Astrocyte of the hippocampus (primary cell): ENCODE measurements at regions not wholly inside any gene's neighbourhood (a gene's known extent, or its start where the extent isn't known, plus 50 kb on each side); places are given as distances from the start of the nearest gene placed in this dataset.
"Not testable (repeated sequence)": the region's sequence is repeated elsewhere in the genome, so short reads cannot be mapped to it uniquely, and the experiment has no call there.

Experiments used
- DNase-seq: peaks from one replicate; pipeline ENCODE4 v3.0.0; 2011; ENCODE audit warnings: low read depth, low spot score

- DNase-seq, result no peak
Observed at GRCh38 chr4:137394018-137394417, 138.3 kb downstream of the PCDH18 start.

- peak; percentile 28 for DNase-seq
Observed at GRCh38 chr4:137393044-137393443, 139.2 kb downstream of the PCDH18 start.

GRCh38 chr4:137390707-137391106 lies 141.6 kb downstream of the PCDH18 start:
- no peak for DNase-seq

GRCh38 chr4:137389911-137390520 lies 142.3 kb downstream of the PCDH18 start:
- no peak for DNase-seq

GRCh38 chr4:137387924-137388323 lies 144.4 kb downstream of the PCDH18 start:
- DNase-seq, result peak; percentile 32

GRCh38 chr4:137384476-137384875 lies 147.8 kb downstream of the PCDH18 start:
- no peak for DNase-seq

GRCh38 chr4:137378821-137379220 lies 153.5 kb downstream of the PCDH18 start:
- DNase-seq, result no peak

GRCh38 chr4:137378393-137378792 lies 153.9 kb downstream of the PCDH18 start:
- DNase-seq, result no peak

GRCh38 chr4:137376312-137376711 lies 156.0 kb downstream of the PCDH18 start:
- DNase-seq, result no peak

- DNase-seq, result no peak
Observed at GRCh38 chr4:137375111-137375850, 157.0 kb downstream of the PCDH18 start.

GRCh38 chr4:137370679-137371078 lies 161.6 kb downstream of the PCDH18 start:
- DNase-seq, result no peak

- peak; percentile 12 for DNase-seq
Observed at GRCh38 chr4:137370206-137370633, 162.1 kb downstream of the PCDH18 start.

GRCh38 chr4:137367620-137368019 lies 164.7 kb downstream of the PCDH18 start:
- DNase-seq, result no peak

- no peak for DNase-seq
Observed at GRCh38 chr4:137363496-137363895, 168.8 kb downstream of the PCDH18 start.

- DNase-seq, result no peak
Observed at GRCh38 chr4:137361756-137362470, 170.4 kb downstream of the PCDH18 start.

GRCh38 chr4:137360761-137361160 lies 171.5 kb downstream of the PCDH18 start:
- DNase-seq, result no peak

- no peak for DNase-seq
Observed at GRCh38 chr4:137359691-137360315, 172.5 kb downstream of the PCDH18 start.

- DNase-seq, result not testable (repeated sequence)
Observed at GRCh38 chr4:137354562-137354961, 177.7 kb downstream of the PCDH18 start.

- DNase-seq, result no peak
Observed at GRCh38 chr4:137347371-137347770, 184.9 kb downstream of the PCDH18 start.

- DNase-seq, result no peak
Observed at GRCh38 chr4:137345597-137345996, 186.7 kb downstream of the PCDH18 start.

- DNase-seq, result peak; percentile 30
Observed at GRCh38 chr4:137343221-137343620, 189.1 kb downstream of the PCDH18 start.

GRCh38 chr4:137333031-137333430 lies 199.3 kb downstream of the PCDH18 start:
- DNase-seq, result no peak
